OCI-LY1 (cell line): ENCODE measurements at regions not wholly inside any gene's neighbourhood (a gene's known extent, or its start where the extent isn't known, plus 50 kb on each side); places are given as distances from the start of the nearest gene placed in this dataset.

Experiments
- EZH2 ChIP-seq: fragments of 200-600 bp; sonication (generic), shearing (Covaris generic); IDR thresholded peaks from 2 replicates; pipeline ENCODE4 v1.8.0; 2017; ENCODE audit warnings: borderline replicate concordance, mixed run types, mild to moderate bottlenecking, antibody characterized with exemption, low read length, moderate library complexity, mixed read lengths
- TF ChIP-seq, protein P1 (sequence below): fragments of 200-600 bp; sonication (generic), shearing (Covaris generic); IDR thresholded peaks from 2 replicates; pipeline ENCODE4 v1.5.1; 2017; ENCODE audit warnings: mild to moderate bottlenecking, antibody characterized with exemption, low read length, moderate library complexity, mixed read lengths

- TF ChIP-seq, protein P1, sequence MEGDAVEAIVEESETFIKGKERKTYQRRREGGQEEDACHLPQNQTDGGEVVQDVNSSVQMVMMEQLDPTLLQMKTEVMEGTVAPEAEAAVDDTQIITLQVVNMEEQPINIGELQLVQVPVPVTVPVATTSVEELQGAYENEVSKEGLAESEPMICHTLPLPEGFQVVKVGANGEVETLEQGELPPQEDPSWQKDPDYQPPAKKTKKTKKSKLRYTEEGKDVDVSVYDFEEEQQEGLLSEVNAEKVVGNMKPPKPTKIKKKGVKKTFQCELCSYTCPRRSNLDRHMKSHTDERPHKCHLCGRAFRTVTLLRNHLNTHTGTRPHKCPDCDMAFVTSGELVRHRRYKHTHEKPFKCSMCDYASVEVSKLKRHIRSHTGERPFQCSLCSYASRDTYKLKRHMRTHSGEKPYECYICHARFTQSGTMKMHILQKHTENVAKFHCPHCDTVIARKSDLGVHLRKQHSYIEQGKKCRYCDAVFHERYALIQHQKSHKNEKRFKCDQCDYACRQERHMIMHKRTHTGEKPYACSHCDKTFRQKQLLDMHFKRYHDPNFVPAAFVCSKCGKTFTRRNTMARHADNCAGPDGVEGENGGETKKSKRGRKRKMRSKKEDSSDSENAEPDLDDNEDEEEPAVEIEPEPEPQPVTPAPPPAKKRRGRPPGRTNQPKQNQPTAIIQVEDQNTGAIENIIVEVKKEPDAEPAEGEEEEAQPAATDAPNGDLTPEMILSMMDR = no peak
- no peak for TF ChIP-seq EZH2
Observed at GRCh38 chr2:153189091-153189888, 289.3 kb downstream of the RPRM start.
